ENCODE measurements at regions not wholly inside any gene's neighbourhood (a gene's known extent, or its start where the extent isn't known, plus 50 kb on each side); places are given as distances from the start of the nearest gene placed in this dataset.
"Not testable (repeated sequence)": the region's sequence is repeated elsewhere in the genome, so short reads cannot be mapped to it uniquely, and the experiment has no call there.

- in situ Hi-C loops (cut with MboI; ENCODE audit: low sequenced_read_pairs, unreplicated experiment), result no loop called here
- DNase-seq (ENCODE audit: low spot score), result no peak
- TF ChIP-seq CTCF (IDR thresholded peaks at IDR 0.05; ENCODE audit: borderline replicate concordance, control extremely low read depth, extremely low read depth, insufficient read depth, missing control alignments), result no peak
Observed at GRCh38 chr21:27550287-27550686, 583.4 kb upstream of the ADAMTS5 start.

- TF ChIP-seq CTCF (IDR thresholded peaks at IDR 0.05; ENCODE audit: borderline replicate concordance, control extremely low read depth, extremely low read depth, insufficient read depth, missing control alignments), result no peak
- no peak for DNase-seq (ENCODE audit: low spot score)
- in situ Hi-C loops (cut with MboI; ENCODE audit: low sequenced_read_pairs, unreplicated experiment), result loop anchor here (25.0 kb wide), 1 partner anchor 111 kb away; no protein-coding TSS in a partner anchor
Observed at GRCh38 chr21:27548486-27548885, 581.6 kb upstream of the ADAMTS5 start.

- in situ Hi-C loops (cut with MboI; ENCODE audit: low sequenced_read_pairs, unreplicated experiment), result loop anchor here (25.0 kb wide), 1 partner anchor 109 kb away; no protein-coding TSS in a partner anchor
- DNase-seq (ENCODE audit: low spot score), result no peak
- no peak for TF ChIP-seq CTCF (IDR thresholded peaks at IDR 0.05; ENCODE audit: borderline replicate concordance, control extremely low read depth, extremely low read depth, insufficient read depth, missing control alignments)
Observed at GRCh38 chr21:27545754-27546349, 579.0 kb upstream of the ADAMTS5 start.

GRCh38 chr21:27542126-27542525 is 575.2 kb upstream of the ADAMTS5 start:
- not testable (repeated sequence) for DNase-seq (ENCODE audit: low spot score)
- in situ Hi-C loops (cut with MboI; ENCODE audit: low sequenced_read_pairs, unreplicated experiment), result loop anchor here (25.0 kb wide), 1 partner anchor 105 kb away; no protein-coding TSS in a partner anchor

- in situ Hi-C loops (cut with MboI; ENCODE audit: low sequenced_read_pairs, unreplicated experiment), result loop anchor here (25.0 kb wide), 1 partner anchor 99 kb away; no protein-coding TSS in a partner anchor
- no peak for TF ChIP-seq CTCF (IDR thresholded peaks at IDR 0.05; ENCODE audit: borderline replicate concordance, control extremely low read depth, extremely low read depth, insufficient read depth, missing control alignments)
- no peak for DNase-seq (ENCODE audit: low spot score)
Observed at GRCh38 chr21:27536319-27536718, 569.4 kb upstream of the ADAMTS5 start.

- TF ChIP-seq CTCF (IDR thresholded peaks at IDR 0.05; ENCODE audit: borderline replicate concordance, control extremely low read depth, extremely low read depth, insufficient read depth, missing control alignments), result no peak
- in situ Hi-C loops (cut with MboI; ENCODE audit: low sequenced_read_pairs, unreplicated experiment), result loop anchor here (25.0 kb wide), 1 partner anchor 98 kb away; no protein-coding TSS in a partner anchor
- no peak for DNase-seq (ENCODE audit: low spot score)
Observed at GRCh38 chr21:27535188-27535587, 568.3 kb upstream of the ADAMTS5 start.

GRCh38 chr21:27534206-27534605 is 567.3 kb upstream of the ADAMTS5 start:
- TF ChIP-seq CTCF (IDR thresholded peaks at IDR 0.05; ENCODE audit: borderline replicate concordance, control extremely low read depth, extremely low read depth, insufficient read depth, missing control alignments), result no peak
- no peak for DNase-seq (ENCODE audit: low spot score)
- in situ Hi-C loops (cut with MboI; ENCODE audit: low sequenced_read_pairs, unreplicated experiment), result loop anchor here (25.0 kb wide), 1 partner anchor 97 kb away; no protein-coding TSS in a partner anchor
